Hematopoietic multipotent progenitor cell treated with erythropoietin and hydrocortisone succinate and interleukin-3 and kit ligand, for 4 days (in vitro differentiated cells): ENCODE measurements at regions not wholly inside any gene's neighbourhood (a gene's known extent, or its start where the extent isn't known, plus 50 kb on each side); places are given as distances from the start of the nearest gene placed in this dataset.

ENCODE experiments used
- DNase-seq: peaks from one replicate; pipeline ENCODE4 v3.0.0-alpha.2; 2015

- no peak for DNase-seq
These were observed 302.7 kb upstream of the MEOX2 start for GRCh38 chr7:15989194-15989593.

GRCh38 chr7:15985587-15986384 lies 299.3 kb upstream of the MEOX2 start:
- no peak for DNase-seq

GRCh38 chr7:15977663-15978062 lies 291.2 kb upstream of the MEOX2 start:
- DNase-seq, result peak; percentile 53

GRCh38 chr7:15972862-15973275 lies 286.4 kb upstream of the MEOX2 start:
- peak; percentile 55 for DNase-seq

- no peak for DNase-seq
These were observed 281.1 kb upstream of the MEOX2 start for GRCh38 chr7:15967551-15967950.

- no peak for DNase-seq
These were observed 280.6 kb upstream of the MEOX2 start for GRCh38 chr7:15967121-15967520.

GRCh38 chr7:15963206-15963605 lies 276.7 kb upstream of the MEOX2 start:
- DNase-seq, result no peak

GRCh38 chr7:15954671-15955354 lies 268.3 kb upstream of the MEOX2 start:
- DNase-seq, result no peak

- DNase-seq, result no peak
These were observed 263.8 kb upstream of the MEOX2 start for GRCh38 chr7:15950299-15950698.

GRCh38 chr7:15947754-15948153 lies 261.3 kb upstream of the MEOX2 start:
- no peak for DNase-seq

GRCh38 chr7:15938115-15938514 lies 251.6 kb upstream of the MEOX2 start:
- no peak for DNase-seq

- no peak for DNase-seq
These were observed 251.1 kb upstream of the MEOX2 start for GRCh38 chr7:15937571-15937970.

- no peak for DNase-seq
These were observed 250.5 kb upstream of the MEOX2 start for GRCh38 chr7:15936991-15937390.

- no peak for DNase-seq
These were observed 245.8 kb upstream of the MEOX2 start for GRCh38 chr7:15932318-15932717.

GRCh38 chr7:15929411-15929810 lies 242.9 kb upstream of the MEOX2 start:
- no peak for DNase-seq

- DNase-seq, result no peak
These were observed 239.1 kb upstream of the MEOX2 start for GRCh38 chr7:15925608-15926007.

- DNase-seq, result no peak
These were observed 238.4 kb upstream of the MEOX2 start for GRCh38 chr7:15924910-15925309.

GRCh38 chr7:15922002-15922401 lies 235.5 kb upstream of the MEOX2 start:
- no peak for DNase-seq

- DNase-seq, result no peak
These were observed 235.1 kb upstream of the MEOX2 start for GRCh38 chr7:15921576-15921975.

GRCh38 chr7:15920953-15921352 lies 234.5 kb upstream of the MEOX2 start:
- no peak for DNase-seq

GRCh38 chr7:15916681-15917380 lies 230.3 kb upstream of the MEOX2 start:
- no peak for DNase-seq

- no peak for DNase-seq
These were observed 229.3 kb upstream of the MEOX2 start for GRCh38 chr7:15915686-15916293.

- no peak for DNase-seq
These were observed 228.1 kb upstream of the MEOX2 start for GRCh38 chr7:15914611-15915010.
